ENCODE measurements at regions not wholly inside any gene's neighbourhood (a gene's known extent, or its start where the extent isn't known, plus 50 kb on each side); places are given as distances from the start of the nearest gene placed in this dataset.

DNA sequence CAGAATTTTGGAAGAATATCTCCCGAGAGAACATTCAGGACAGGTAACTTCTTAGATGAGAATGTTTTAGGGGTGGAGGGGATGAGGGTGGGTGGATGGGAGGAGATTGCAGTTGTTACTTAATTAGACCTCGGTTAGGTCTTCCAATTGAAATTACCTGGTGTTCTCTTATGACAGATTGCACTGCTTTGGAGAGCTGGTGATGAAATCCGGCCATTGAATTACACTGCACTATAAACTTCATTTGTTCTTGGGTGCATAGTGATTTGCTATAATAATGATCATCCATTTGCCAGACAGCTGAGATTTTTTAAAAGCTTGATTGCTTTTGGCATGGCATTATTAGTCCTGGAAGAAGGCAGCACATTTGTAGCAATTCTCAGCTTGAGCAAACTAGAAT lies 427.6 kb downstream of the GBA3 start:
- no peak overlapping the region for H3K4me3 ChIP-seq (ENCODE audit: low read depth, low read length)
- DNase-seq (ENCODE audit: low read depth): no peak
- TF ChIP-seq, protein P1, sequence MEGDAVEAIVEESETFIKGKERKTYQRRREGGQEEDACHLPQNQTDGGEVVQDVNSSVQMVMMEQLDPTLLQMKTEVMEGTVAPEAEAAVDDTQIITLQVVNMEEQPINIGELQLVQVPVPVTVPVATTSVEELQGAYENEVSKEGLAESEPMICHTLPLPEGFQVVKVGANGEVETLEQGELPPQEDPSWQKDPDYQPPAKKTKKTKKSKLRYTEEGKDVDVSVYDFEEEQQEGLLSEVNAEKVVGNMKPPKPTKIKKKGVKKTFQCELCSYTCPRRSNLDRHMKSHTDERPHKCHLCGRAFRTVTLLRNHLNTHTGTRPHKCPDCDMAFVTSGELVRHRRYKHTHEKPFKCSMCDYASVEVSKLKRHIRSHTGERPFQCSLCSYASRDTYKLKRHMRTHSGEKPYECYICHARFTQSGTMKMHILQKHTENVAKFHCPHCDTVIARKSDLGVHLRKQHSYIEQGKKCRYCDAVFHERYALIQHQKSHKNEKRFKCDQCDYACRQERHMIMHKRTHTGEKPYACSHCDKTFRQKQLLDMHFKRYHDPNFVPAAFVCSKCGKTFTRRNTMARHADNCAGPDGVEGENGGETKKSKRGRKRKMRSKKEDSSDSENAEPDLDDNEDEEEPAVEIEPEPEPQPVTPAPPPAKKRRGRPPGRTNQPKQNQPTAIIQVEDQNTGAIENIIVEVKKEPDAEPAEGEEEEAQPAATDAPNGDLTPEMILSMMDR (IDR thresholded peaks at IDR 0.05; ENCODE audit: low read depth, low read length, missing control alignments): no peak

- TF ChIP-seq, protein P1 (IDR thresholded peaks at IDR 0.05; ENCODE audit: low read depth, low read length, missing control alignments): no peak
- H3K4me3 ChIP-seq (ENCODE audit: low read depth, low read length): no peak overlapping the region
- no peak for DNase-seq (ENCODE audit: low read depth)
Measured at GRCh38 chr4:23117826-23118225, 425.1 kb downstream of the GBA3 start.

DNA sequence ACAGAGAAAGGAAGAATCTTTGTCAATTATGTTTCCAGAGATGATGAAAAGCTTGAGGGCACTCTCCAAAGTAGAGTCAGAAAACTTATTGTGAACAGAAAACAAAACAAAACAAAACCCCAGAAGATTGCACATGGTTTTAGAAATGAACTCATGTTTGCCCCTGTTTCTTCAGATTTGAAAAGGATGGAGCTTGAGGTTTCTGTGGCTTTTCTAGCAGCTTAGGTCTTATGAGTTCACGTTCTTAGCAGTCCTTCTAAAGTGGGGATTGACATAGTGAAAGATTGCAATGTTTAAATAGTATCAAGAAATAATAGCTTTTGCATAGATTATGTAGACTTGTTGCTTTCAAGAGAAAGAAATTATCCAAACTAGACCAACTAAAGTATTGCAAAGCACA lies 421.8 kb downstream of the GBA3 start:
- TF ChIP-seq, protein P1 (IDR thresholded peaks at IDR 0.05; ENCODE audit: low read depth, low read length, missing control alignments): no peak
- DNase-seq (ENCODE audit: low read depth): no peak

GRCh38 chr4:23113104-23113503 lies 420.4 kb downstream of the GBA3 start:
- TF ChIP-seq, protein P1 (IDR thresholded peaks at IDR 0.05; ENCODE audit: low read depth, low read length, missing control alignments): no peak
- no peak overlapping the region for H3K4me3 ChIP-seq (ENCODE audit: low read depth, low read length)
- DNase-seq (ENCODE audit: low read depth): no peak

More for the DNA sequence above, 421.8 kb downstream of the GBA3 start:
- no peak overlapping the region for H3K4me3 ChIP-seq (ENCODE audit: low read depth, low read length)

GRCh38 chr4:23106516-23106915 lies 413.8 kb downstream of the GBA3 start:
- no peak overlapping the region for H3K4me3 ChIP-seq (ENCODE audit: low read depth, low read length)
- TF ChIP-seq, protein P1 (IDR thresholded peaks at IDR 0.05; ENCODE audit: low read depth, low read length, missing control alignments): no peak
- no peak for DNase-seq (ENCODE audit: low read depth)

- no peak overlapping the region for H3K4me3 ChIP-seq (ENCODE audit: low read depth, low read length)
- DNase-seq (ENCODE audit: low read depth): no peak
- TF ChIP-seq, protein P1 (IDR thresholded peaks at IDR 0.05; ENCODE audit: low read depth, low read length, missing control alignments): no peak
Measured at GRCh38 chr4:23105759-23106370, 413.1 kb downstream of the GBA3 start.

GRCh38 chr4:23097251-23097650 lies 404.5 kb downstream of the GBA3 start:
- H3K4me3 ChIP-seq (ENCODE audit: low read depth, low read length): no peak overlapping the region
- TF ChIP-seq, protein P1 (IDR thresholded peaks at IDR 0.05; ENCODE audit: low read depth, low read length, missing control alignments): no peak
- no peak for DNase-seq (ENCODE audit: low read depth)
